HCT116 (cell line): ENCODE measurements at regions not wholly inside any gene's neighbourhood (a gene's known extent, or its start where the extent isn't known, plus 50 kb on each side); places are given as distances from the start of the nearest gene placed in this dataset.

Experiments used
- ATF3 ChIP-seq: IDR thresholded peaks from 2 replicates; pipeline ENCODE4 v1.6.1; 2012
- CTCF ChIP-seq, 3 experiments: fragments of 200-600 bp in 1 of 3; sonication (generic) in 1 of 3; IDR thresholded peaks in 2 of 3; conservative IDR thresholded peaks in 1 of 3; 2 replicates each; pipeline ENCODE4 v1.5.1; 2012 to 2017; ENCODE audit warnings: low read depth in 2 of 3, low read length in 2 of 3, antibody characterized with exemption in 1 of 3, borderline replicate concordance in 1 of 3, control low read depth in 1 of 3, mild to moderate bottlenecking in 1 of 3, mixed read lengths in 1 of 3, mixed run types in 1 of 3, moderate library complexity in 1 of 3; ENCODE audit not compliant: insufficient read depth in 1 of 3
- EGR1 ChIP-seq: IDR thresholded peaks from 2 replicates; pipeline ENCODE4 v1.6.1; 2012; ENCODE audit warnings: low read depth
- EZH2 ChIP-seq: fragments of 200-600 bp; sonication (generic); IDR thresholded peaks from 2 replicates; pipeline ENCODE4 v1.6.1; 2017; ENCODE audit warnings: antibody characterized with exemption, mixed run types
- EZH2phosphoT487 ChIP-seq: fragments of 200-600 bp; IDR thresholded peaks from 2 replicates; pipeline ENCODE4 v1.6.1; 2018; ENCODE audit warnings: antibody characterized with exemption, borderline replicate concordance
- MAX ChIP-seq: IDR thresholded peaks from 2 replicates; pipeline ENCODE4 v1.6.1; 2012
- POLR2A ChIP-seq: IDR thresholded peaks from 2 replicates; pipeline ENCODE4 v1.7.0; 2011; ENCODE audit warnings: borderline replicate concordance; ENCODE audit not compliant: insufficient read depth, insufficient read length; ENCODE audit errors: extremely low read depth
- POLR2AphosphoS5 ChIP-seq: IDR thresholded peaks from 2 replicates; pipeline ENCODE4 v1.6.1; 2011; ENCODE audit warnings: mild to moderate bottlenecking, low read depth, low read length, moderate library complexity
- SP1 ChIP-seq: IDR thresholded peaks from 2 replicates; pipeline ENCODE4 v1.6.1; 2012; ENCODE audit warnings: low read depth
- YY1 ChIP-seq: IDR thresholded peaks from 2 replicates; pipeline ENCODE4 v1.6.1; 2011; ENCODE audit warnings: low read length, low read depth, moderate library complexity, mild to moderate bottlenecking; ENCODE audit not compliant: insufficient replicate concordance; ENCODE audit errors: extremely low read depth
- ZNF274 ChIP-seq: fragments of 200-500 bp; sonication (Bioruptor generic); IDR thresholded peaks from 2 replicates; pipeline ENCODE4 v1.6.1; 2014; ENCODE audit warnings: mild to moderate bottlenecking, low read depth, low read length, inconsistent platforms

GRCh38 chr2:53562407-53562806, 205.2 kb upstream of the CHAC2 start:
- TF ChIP-seq POLR2A (no peak), CTCF (IDR thresholded peaks at IDR 0.05 in 2 of 3, conservative IDR thresholded peaks at IDR 0.05 in 1 of 3; ENCODE audit: borderline replicate concordance in 1 of 3, insufficient read depth in 1 of 3, low read depth in 2 of 3, low read length in 2 of 3) (no peak), POLR2AphosphoS5 (no peak), YY1 (no peak), ZNF274 (no peak), EZH2 (no peak), MAX (no peak), ATF3 (no peak), EZH2phosphoT487 (no peak), SP1 (no peak), EGR1 (no peak)
